Right kidney (tissue), 1 donor: ENCODE measurements at regions not wholly inside any gene's neighbourhood (a gene's known extent, or its start where the extent isn't known, plus 50 kb on each side); places are given as distances from the start of the nearest gene placed in this dataset.

Experiments
- DNase-seq: peaks from one replicate; pipeline ENCODE4 v3.0.0-alpha.2; 2016

DNA sequence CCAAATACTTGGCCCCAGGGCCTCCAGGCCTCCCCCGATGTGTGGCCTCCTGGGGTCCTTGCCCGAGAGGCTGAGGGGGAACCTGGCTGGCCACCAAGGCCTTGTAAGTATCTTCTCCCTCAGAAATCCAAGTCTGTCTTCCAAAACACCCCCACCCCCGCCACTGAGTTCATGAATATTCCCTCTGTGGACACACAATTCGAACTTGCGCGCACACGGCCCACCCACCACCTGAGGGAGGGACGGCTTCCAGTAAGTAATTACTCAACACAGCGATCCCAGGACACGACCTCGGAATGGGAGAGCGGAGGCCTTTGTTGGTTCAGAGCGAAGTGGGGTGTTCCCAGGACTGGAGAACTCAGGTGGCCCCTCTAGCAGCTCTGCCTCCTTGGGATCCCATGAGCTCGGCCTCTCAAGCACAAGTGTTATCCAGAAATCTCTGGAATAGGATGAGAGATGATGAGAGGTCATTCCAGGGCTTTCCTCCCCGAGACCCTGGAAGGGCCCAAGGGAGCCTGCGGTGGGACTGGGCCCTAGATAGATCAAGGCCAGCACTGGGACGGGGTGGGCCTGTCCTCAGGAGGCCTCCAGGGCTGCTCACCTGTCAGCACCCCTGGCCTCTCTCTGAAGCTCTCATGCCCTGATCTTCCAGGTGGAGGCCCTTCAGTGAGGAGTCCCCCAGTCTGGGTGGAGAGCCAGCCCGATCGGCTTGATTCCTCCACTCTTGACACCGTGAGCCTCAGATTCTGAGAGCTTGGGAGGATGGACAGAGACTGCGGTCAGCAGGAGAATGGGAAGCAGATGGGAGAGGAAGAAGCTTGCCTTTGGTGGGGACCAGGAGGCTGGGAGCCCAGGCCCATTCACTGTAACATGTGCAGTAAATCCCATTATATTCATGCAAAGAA is 219.0 kb upstream of the RTL1 start:
- no peak for DNase-seq

DNA sequence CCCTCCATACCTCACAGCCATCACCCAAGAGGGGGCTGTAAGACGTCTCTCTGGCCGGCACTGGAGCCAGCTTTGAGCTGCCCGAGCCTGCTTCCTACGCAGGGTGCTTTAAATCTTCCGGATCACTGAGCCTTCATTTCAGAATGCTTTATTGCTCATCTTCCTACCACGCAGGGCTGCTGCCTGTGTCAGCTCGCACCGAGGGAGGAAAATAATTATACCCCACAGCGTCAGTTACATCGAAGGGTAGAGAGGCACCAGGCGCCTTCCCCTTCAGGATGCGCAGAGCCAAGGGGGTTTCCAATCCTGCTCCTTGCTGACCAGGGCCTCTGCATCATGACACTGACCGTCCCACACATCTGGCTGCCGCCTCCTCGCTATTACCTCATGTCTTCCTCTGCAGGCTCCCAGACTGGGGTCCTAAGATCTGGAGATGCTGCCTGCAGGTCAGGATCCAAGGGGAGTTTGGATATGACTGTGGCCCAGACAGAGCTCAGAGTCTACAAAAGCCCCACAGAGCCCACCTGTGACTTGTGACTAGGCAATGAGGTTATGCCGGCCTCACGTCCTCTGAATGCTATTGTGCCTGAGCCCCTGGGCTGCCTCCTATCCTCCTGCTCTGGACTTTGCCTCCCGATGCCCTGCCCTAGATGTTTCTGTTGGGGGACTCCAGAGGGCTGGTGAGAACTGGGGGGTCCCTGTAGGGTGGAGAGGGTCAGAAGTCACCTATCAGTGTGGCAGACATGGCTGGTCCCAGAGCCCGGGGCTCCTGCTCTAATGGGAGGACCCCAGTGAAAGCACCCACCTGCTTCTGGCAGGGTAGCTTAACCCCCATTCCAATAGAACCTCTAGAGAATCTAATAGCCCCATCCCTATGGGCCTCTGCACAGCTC is 220.3 kb upstream of the RTL1 start:
- no peak for DNase-seq

DNA sequence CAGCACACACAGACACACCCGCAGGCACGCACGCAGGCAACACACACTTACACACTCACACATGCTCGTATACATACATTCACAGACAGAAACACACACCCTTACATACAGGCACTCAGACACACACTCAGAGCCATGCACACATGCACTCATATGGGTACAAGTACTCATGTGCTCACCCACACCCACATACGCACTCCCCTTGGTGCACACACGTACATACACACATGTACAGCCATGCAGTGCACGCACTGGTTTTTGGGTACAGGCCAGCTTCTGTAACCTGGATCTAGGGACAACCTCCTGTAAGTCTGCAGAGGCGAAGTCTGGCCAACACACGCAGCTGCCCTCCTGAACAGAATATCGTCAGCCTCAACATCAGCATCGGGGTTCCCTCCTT is 221.3 kb upstream of the RTL1 start:
- no peak for DNase-seq

DNA sequence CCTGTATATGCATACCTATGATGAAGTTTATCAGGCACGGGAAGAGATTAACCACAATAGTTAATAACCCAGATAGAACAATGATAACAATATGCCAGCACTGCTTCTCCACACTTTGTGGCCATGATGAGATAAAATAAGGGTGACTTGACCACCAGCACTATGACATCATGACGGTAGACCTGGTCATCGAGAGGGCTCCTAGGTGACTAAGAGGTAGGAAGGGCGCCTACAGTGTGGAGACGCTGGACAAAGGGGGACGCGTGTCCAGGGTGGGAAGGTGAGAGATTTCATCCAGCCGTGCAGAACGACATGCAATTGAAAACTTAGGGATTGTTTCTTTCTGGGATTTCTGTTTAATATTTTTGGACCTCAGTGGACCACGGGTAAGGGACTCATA is 221.8 kb upstream of the RTL1 start:
- DNase-seq = no peak

DNA sequence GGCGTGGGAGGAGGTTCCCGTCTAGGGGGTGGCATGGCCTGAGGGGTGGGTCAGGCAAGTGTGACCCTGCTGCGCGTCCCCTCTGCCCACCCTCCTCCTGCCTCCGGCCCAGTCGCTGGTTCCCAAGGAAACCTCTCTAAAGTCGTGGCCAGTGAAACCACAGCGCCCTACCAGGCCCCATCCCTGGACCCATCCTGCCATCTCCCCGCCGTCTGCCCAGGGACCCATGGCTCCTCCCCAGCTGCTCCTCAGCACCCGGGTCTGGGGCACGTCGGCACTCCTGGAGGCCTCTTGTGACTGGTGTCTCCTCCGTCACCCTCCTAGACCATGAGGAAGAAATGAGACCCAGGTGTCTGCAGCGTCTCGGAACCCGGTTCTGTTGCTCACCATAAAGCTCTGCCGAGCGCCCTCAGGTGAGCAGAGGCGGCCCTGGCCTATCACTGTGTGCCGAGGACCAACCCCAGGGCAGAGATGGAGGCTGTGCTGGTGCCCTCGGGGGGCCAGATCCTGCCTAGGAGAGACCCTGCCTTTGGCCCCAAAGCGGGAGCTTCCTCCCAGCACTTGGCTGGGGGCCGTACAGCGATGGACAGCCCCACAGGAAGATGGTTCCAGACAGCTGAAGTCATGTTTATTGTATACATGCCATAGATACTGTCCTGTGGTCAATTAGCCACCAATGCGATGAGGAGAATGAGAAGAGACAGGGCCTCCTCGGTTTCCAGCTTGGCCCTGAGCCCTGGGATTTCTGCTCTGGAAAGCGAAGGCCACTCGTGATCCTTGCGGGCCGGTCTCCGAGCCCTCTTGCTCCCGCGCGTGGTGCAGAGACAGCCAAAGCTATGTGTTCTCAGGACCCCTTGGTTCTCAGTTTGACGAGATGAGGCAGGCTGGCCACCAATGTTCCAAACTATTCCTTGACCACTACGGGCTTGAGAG is 222.5 kb upstream of the RTL1 start:
- no peak for DNase-seq

DNA sequence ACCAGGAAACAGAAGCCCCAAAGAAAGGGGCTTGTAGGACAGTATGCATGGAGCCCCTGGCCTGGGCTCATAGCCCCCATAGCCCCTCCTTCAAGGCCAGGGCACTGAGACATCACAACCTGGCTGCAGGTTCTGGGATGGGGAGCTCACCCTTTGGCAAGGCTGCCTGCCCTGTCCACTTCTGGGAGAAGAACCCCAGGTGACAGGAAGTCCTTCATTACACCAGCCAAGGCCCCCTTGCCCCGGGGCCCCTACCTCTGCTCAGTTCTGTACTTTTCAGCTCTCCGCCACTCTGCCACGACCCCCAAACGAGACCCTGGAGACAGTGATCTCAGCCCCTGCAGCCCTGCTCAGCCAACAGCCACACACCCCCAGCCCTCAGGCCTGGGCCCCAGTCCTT is 223.2 kb upstream of the RTL1 start:
- DNase-seq = no peak

DNA sequence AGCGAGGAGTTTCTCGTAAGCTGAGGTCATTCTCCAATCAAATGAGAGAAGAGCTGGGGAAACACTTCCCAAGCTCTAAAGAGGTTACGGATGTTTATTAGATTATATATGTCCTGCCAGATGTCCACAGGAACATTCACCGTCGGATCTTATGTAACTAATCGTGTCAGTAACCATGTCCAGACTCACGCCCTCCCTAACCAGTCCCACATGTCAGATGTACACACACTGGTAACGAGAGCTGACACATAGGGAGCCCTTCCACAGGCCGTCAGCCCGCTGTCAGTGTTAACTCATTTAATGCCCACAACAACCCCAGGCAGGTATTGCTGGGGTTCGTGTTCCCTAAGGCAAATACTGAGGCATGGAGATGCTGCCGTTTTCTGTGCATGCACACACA is 223.7 kb upstream of the RTL1 start:
- no peak for DNase-seq

DNA sequence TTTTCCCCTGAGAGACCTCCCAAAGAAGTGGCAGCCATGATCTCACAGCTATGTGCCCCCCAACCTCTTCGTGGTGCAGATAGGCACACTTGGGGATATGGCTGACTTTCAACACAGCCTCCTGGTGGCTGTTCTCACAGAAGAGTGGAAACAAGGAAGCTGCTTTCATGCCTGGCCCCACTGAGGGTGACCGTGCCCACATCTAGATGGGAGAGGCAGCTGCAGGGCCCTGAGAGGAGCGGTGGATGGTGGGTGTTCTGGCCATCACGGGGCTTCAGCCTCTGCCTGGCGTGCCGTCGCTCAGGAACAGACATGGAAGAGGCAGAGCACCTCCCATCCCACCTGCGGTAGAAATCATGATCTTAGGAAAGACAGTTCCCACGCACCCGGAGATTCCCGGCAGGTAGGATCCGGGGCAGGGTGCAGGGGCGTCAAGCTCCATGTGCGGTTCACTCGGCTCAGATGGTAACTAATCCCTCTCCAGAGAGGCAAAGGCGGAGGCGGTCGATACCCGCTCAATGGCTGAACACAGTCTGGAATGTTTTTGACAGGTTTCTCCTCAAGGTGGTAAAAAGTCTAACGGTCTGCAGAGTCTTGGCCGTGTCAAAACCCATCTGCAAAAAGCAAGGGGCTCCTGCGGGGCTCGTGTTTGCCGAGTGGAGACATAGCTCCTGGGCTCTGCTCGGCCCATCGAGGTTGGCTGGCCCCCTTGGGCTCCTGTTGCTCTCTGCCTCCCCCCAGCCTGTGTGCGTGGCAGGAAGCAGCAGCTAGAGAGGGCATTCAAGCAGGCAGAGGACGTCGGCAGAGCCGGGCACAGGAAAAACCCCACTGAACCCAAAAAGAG is 225.2 kb upstream of the RTL1 start:
- no peak for DNase-seq

DNA sequence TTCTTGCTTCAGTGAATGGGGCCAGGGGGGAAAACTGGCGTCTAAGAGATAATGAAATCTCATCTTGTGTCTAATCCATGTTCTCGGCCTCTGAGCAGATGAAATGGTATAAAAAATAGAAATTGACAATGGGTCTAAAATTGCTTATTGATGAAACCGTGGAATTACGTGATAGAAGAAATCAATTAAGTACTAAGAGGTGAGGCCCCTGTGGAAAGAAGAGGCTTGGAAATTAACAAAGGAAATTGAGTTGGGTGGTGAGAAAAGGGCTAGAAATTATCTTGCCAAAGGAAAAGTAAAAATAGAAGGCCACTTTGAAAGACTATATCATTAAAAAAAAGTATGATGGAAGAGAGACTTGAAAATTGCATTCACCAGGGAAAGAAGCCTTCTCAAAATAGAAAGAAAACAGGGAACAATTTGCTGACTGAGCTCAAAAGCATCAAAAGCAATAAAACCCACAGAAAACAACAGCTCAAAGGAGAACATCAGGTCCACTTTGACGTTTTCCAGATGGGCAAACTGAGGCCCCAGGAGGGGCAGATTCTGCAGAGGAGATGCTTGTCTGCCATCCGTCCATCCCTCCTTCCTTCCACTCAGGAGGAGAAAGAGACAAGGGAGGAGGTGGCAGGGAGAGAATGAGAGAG is 226.1 kb upstream of the RTL1 start:
- DNase-seq = no peak

DNA sequence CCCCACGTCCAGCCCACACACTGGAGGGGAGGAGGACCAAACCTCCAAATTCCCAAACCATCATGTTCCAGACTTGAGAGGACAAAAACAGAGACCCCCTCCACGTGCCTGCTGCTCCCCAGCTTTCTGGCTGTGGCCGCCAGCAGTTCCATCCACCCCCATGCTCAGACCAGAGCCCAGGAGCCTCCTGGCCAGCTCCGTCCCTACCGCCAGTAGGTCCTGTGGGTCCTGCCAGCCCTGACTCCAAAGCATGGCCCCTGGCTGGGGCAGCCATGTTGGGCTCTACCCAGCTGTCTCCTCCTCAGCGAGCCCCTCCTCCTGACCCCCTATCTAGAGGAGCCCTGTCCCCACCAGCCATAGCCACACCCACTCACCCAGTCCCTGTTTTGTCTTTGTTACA is 227.3 kb upstream of the RTL1 start:
- DNase-seq = no peak

DNA sequence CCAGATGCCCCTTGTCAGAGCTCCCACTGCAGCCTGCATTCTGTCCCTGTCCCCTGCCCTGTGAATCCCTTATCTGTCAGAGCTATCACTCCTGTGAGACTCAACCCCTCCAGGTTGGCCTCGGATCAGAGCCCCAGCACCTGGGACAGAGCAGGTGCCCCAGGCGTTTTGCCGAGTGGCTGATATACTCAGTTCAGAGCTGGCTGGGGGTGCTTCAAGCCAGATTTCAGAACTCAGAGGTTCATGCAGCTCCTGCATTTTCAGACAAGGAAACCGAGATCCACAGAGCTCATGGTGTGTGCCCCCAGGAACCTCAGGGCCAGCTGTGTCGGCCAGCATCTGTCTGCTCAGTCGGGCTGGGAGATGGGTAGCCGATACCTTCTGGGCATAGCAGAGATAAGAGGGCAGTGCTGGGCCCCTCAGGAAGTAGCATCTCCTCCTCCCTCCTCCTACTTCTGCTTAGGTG is 228.0 kb upstream of the RTL1 start:
- no peak for DNase-seq

DNA sequence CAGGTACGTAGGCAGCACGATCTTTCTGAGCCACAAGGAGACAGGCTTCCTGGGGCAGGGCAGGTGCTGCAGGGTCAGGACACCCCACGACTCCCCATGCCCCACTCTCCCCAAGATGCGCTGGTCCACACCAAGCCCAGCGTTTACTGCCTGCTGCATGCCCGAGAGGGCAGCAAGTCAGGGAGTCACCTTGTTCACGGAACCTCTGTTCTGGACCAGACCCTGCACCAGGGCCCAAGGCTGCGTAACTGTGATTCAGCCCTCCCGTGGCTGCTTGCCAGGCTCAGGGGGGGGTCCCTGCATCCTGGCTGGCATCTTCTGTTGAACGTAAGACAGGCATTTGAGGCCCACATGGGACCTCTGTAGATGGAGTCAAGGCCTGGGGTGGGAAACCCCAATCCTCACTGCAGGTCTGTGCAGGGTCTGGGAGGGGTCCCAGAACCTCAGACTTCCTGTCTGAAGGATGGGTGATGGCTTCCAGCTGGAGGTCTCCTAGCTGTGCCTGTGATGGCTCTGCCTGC is 228.6 kb upstream of the RTL1 start:
- DNase-seq = no peak

DNA sequence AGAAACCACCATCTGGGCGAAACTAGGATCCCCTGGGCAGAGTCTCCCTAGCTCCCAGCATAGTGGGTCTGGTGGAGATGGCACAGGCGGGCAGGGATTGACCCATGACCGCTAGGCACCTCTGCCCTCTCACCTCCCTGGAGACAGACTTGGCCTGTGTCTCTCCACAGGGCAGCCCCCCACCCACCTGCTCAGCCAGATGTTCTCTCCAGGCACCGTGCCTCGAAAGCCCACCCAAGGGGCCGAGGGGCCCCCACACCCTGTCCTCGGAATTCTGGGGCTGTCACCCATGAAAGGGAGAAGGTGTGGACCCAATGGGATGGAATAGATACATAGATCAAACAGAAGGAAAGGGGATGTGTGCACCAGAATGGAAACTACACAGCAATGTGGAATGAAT is 229.1 kb upstream of the RTL1 start:
- DNase-seq = no peak

DNA sequence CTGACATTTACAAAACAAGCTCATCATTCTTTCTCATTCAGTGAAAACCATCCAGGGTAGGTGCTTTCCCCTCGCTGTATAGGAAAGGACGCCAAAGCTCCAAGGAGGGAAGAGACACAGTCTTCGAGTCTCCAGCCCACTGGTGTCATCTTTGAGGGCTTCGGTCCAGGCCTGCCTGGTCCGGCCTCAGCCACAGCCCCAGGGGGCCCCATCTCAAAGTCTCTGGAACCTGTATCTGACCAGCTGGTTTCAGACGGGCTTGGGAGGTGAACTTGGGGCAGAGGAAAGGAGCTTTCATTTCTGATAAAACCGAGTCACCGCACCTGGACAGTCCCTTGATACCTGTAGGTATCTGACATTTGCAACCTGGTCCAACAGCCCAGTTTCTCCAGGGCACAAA is 229.5 kb upstream of the RTL1 start:
- DNase-seq = no peak

DNA sequence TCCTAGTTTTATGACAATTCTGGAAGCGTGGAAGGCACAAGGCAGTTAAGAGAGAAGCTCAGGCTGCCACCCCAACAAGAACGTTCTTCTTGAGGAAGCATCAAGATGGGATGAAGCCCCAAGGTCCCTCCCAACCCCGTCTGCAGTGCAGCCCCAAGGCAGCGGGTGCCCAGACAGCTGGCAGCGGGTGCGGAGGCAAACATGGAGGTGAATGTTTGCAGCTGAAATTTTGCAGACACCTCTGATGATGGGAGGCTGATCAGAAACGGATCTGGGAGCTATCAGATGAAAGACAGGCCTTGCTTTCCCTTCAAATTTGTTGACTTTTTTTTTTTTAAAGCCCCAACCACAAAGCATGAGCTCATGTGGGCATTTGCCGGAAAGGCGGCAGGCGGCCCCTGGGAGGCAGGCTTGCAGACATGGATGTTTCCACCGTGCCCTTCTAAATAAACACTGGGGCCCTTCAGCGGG is 230.7 kb upstream of the RTL1 start:
- no peak for DNase-seq

DNA sequence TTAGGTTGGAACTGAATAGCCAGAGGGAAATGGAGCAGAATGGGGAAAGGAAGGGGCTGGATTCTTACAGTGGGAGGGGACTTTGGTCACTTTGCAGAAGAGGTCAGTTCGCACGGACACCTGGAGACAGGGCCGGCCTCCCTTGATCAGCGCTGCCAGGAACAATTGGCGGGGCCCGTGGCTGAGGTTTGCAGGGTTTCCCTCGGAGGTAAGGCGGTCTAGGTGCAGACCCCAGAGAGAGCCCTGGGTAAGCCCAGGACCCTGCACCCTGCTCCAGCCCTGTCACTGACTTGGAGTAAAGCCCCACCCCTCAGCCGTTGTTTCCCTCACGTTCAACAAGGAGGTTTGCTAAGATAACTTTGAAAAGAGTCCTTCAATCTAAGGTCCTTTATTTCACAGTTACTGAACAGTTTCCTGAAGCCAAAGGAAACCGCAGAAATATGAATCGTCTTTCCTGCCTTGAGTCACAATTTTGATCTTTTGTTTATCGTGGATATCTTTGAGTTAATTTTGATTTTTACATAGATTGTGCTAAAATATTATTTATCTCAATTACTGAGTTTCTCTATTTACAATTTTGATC is 231.4 kb upstream of the RTL1 start:
- no peak for DNase-seq

DNA sequence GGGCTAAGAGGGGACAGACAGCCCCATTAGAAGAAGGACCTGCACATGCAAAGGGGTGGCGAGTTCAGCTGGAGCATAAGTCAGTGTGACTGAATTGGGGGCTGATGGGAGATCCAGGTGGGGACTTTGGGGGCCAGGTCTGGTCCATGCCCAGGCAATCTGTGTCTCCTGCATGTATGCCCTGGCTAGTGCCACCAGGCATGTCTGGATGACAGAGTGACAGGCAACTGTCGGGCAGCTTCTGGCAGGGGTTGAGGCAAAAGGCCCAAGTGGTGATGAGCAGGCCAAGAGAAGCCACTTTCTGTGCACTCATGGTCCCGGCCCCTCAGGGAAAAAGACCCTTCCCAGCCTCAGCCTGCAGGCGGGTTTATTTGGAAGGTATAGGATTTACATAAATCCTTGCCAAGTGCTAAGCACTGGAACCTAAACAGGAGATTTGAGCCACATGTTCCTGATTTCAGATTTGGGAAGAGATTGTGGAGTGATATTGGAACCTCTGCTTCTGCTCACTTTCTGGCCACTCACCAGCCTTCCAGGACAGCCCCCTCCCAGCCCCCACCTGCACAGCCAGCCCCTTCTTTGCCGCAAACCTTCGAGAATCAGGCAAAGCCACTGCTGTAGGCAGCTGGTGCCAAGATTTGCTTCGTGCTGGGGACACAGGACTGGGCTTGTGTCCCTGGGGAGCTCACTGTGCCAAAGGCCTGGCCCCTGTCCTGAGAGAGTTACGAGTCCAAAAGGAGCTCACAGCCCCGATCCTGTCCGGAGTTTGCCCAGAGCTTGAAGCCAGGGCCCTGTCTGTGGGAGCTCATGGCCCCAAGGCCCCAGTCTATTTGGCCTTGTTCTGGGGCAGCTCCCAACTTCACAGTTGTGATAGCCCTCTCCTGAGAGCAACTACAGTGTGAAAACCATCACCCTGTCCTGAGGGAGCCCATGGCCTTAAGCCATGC is 232.5 kb upstream of the RTL1 start:
- DNase-seq = no peak

DNA sequence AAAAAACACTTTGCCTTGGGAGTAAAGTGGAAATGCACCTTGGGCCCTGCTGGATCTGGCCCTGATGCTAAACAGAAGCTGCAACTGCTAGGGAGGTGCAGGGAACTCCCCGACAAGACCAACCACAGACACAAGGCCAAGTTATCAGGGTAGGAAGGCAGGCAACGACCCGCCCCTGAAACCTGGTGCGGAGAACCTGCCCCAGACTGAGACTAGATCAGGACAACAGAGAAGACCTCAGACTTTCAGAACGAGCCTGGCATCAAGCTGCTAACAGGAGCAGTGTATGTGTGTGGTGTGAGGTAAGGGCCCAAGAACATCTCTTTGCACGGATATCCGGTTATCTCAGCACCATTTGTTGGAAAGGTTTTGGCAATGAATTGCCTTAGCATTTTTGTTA is 233.7 kb upstream of the RTL1 start:
- DNase-seq = no peak

DNA sequence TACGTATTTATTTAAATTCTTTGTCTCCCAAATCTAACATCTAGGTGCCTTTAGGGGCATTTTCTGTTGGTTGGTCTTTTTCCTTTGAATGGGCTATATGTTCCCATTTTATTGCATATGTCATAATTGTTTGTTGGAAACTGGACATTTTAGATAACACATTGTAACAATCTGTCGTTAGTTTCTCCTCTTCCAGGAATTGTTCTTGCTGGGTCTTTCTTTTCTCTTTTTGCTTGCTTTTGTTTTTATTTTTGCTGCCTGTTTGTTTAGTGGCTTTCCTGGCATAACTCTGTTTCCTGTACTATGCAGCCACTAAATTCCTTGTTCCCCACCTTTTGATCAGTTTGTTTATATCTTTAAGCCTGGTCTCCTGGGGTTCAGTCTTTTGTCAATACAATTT is 244.3 kb upstream of the RTL1 start:
- no peak for DNase-seq
